ENCODE measurements at regions not wholly inside any gene's neighbourhood (a gene's known extent, or its start where the extent isn't known, plus 50 kb on each side); places are given as distances from the start of the nearest gene placed in this dataset.

DNA sequence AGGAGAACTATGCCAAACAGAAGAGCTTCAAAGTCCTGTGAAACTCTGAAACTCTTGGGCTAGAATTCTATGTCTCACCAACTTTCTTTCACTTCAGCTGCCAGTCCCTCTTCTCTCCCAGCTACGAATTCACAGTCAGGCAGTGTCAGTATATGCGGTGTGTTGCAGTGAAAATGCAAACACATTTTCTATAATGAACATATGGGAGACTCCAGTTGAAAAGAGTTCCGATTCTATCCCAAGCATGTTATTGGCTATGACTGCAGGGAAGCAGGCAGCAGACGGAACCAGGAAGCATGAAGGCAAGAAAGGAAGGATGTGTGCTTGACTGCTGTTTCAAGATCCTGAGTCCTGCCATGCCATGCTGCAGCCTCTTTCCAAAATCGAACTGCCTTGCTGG, 515.7 kb upstream of the TLE4 start:
- no peak for DNase-seq (ENCODE audit: low read depth)

DNA sequence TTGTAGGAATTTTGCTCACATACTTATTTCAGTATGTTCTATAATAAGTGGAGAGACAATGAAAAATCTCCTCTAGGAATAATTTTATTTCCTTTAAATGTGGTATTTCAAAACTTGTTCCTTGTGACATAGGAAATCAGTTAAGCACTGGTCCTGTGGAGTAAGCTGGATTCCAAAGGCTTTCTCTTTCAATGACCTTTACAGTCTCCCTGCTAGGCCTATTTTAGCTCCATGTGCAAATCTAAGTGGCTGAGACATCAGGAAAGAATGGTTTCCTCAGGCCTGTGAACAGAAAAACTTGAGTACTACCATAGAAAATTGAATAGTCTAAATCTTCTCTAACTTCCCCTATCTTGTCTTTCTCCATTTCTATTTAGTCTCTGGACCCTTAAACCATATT, 514.2 kb upstream of the TLE4 start:
- no peak overlapping the region for H3K4me3 ChIP-seq (ENCODE audit: low read depth, low read length)
- TF ChIP-seq, protein P1, sequence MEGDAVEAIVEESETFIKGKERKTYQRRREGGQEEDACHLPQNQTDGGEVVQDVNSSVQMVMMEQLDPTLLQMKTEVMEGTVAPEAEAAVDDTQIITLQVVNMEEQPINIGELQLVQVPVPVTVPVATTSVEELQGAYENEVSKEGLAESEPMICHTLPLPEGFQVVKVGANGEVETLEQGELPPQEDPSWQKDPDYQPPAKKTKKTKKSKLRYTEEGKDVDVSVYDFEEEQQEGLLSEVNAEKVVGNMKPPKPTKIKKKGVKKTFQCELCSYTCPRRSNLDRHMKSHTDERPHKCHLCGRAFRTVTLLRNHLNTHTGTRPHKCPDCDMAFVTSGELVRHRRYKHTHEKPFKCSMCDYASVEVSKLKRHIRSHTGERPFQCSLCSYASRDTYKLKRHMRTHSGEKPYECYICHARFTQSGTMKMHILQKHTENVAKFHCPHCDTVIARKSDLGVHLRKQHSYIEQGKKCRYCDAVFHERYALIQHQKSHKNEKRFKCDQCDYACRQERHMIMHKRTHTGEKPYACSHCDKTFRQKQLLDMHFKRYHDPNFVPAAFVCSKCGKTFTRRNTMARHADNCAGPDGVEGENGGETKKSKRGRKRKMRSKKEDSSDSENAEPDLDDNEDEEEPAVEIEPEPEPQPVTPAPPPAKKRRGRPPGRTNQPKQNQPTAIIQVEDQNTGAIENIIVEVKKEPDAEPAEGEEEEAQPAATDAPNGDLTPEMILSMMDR (conservative IDR thresholded peaks at IDR 0.05; ENCODE audit: low read depth, low read length): no peak
- no peak for DNase-seq (ENCODE audit: low read depth)

More for the DNA sequence above, 515.7 kb upstream of the TLE4 start:
- TF ChIP-seq, protein P1 (conservative IDR thresholded peaks at IDR 0.05; ENCODE audit: low read depth, low read length): no peak
- H3K4me3 ChIP-seq (ENCODE audit: low read depth, low read length): no peak overlapping the region

DNA sequence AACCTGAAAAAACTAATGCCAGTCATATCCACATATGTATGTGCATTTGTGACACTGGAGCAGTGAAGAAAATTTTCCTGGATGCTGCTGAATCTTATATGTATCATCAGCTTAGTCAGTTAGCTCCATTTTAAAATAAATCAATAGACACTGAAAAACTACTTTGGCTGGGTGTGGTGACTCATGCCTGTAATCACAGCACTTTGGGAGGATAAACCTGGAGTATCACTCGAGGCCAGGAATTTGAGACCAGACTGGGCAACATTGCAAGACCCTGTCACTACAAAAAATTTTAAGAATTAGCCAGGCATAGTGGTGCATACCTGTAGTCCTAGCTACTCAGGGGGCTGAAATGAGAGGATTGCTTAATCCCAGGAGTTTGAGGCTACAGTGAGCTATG, 511.0 kb upstream of the TLE4 start:
- no peak overlapping the region for H3K4me3 ChIP-seq (ENCODE audit: low read depth, low read length)
- TF ChIP-seq, protein P1 (conservative IDR thresholded peaks at IDR 0.05; ENCODE audit: low read depth, low read length): no peak
- no peak for DNase-seq (ENCODE audit: low read depth)

DNA sequence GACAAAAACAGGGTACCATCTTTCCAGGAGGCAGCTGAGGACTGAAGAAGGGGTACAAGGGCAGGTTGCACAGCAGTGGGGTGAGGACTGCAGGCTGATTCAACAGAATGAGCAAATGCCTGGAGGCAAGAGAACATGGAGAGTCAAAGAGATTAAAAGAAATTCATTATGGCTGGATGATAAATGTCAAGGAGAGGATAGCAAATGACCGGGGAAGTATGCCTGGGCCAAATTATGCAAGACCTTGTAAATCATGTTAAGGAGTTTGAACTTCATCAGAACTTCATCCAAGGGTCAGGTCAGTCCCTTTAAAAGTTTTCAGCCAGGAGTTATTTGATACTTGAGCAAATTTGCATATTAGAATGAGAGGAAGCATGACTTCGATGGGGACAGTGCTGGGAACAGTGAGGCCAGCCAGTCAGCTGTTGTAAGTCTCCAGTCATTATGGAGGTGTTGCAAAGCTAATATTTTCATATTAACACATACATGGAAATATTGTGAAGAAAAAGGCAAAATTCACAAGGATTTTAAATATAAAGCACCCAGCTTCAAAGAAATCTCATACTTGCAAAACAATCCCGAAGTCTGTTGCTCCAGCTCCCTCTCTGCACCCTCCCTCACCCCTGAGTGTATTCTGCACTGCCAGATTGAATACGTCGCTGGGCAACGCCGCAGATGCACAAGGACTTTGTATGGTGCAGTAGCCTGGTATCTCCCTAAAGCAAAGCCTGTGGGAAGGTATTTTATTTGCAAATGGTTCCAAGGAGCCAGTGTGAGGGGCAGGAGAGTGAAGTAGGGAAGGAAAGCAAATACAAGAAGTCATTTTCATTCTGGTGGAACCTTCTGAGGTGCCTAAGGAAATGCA, 509.8 kb upstream of the TLE4 start:
- TF ChIP-seq, protein P1 (conservative IDR thresholded peaks at IDR 0.05; ENCODE audit: low read depth, low read length): no peak
- no peak for DNase-seq (ENCODE audit: low read depth)
- H3K4me3 ChIP-seq (ENCODE audit: low read depth, low read length): no peak overlapping the region

DNA sequence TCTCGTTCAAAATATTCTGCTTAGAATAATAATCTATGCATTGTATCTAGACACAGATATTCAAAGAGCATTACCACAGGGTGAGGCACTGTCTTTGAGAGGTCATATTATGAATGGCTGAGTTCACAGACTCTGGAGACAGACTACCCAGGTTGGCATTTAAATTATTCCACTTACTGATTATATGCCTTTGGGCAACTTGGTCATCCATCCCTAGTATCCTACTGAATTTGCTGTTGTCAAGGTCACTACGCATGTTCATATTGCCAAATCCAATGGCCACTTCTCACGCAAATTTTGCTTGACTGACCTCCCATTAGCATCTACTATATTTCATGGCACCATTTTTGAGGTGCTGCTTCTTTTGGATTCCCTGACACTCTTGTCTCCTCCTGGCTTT, 498.6 kb upstream of the TLE4 start:
- no peak overlapping the region for H3K4me3 ChIP-seq (ENCODE audit: low read depth, low read length)
- no peak for DNase-seq (ENCODE audit: low read depth)
- TF ChIP-seq, protein P1 (conservative IDR thresholded peaks at IDR 0.05; ENCODE audit: low read depth, low read length): no peak

DNA sequence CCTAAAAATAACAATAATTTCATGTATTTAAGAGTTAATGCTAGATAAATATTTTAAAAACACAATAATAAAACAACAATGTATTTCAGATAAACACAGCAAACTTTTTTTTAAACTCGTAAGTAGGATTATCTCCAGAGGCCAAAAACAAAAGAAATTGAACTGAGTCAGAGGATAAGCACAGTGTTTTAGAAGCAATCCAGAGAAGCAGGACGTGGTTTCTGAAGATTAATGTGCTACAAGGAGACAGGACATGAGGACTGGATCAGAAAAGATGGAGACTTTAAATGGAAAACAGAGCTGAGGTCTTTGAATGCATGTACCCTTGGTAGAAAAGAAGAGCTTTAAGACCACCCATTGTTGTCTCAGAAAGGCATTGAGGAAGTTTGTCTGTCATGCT, 491.2 kb upstream of the TLE4 start:
- DNase-seq (ENCODE audit: low read depth): no peak

More for the DNA sequence above, 491.2 kb upstream of the TLE4 start:
- TF ChIP-seq, protein P1 (conservative IDR thresholded peaks at IDR 0.05; ENCODE audit: low read depth, low read length): no peak
- H3K4me3 ChIP-seq (ENCODE audit: low read depth, low read length): no peak overlapping the region
